ENCODE measurements at regions not wholly inside any gene's neighbourhood (a gene's known extent, or its start where the extent isn't known, plus 50 kb on each side); places are given as distances from the start of the nearest gene placed in this dataset.
"Not testable (repeated sequence)": the region's sequence is repeated elsewhere in the genome, so short reads cannot be mapped to it uniquely, and the experiment has no call there.

GRCh38 chr2:14408695-14409094, 223.8 kb upstream of the LRATD1 start:
- no peak for DNase-seq

GRCh38 chr2:14417551-14417950, 215.0 kb upstream of the LRATD1 start:
- no peak for DNase-seq

- no peak for DNase-seq
Measured at GRCh38 chr2:14418115-14418514, 214.4 kb upstream of the LRATD1 start.

GRCh38 chr2:14420851-14421250, 211.7 kb upstream of the LRATD1 start:
- no peak for DNase-seq

GRCh38 chr2:14422426-14422825, 210.1 kb upstream of the LRATD1 start:
- no peak for DNase-seq

- DNase-seq: no peak
Measured at GRCh38 chr2:14423145-14423906, 209.2 kb upstream of the LRATD1 start.

- DNase-seq: no peak
Measured at GRCh38 chr2:14424478-14425390, 207.8 kb upstream of the LRATD1 start.

- DNase-seq: no peak
Measured at GRCh38 chr2:14425869-14426268, 206.6 kb upstream of the LRATD1 start.

GRCh38 chr2:14428056-14428455, 204.5 kb upstream of the LRATD1 start:
- no peak for DNase-seq

- DNase-seq: no peak
Measured at GRCh38 chr2:14433946-14434495, 198.5 kb upstream of the LRATD1 start.

- DNase-seq: no peak
Measured at GRCh38 chr2:14445670-14446069, 186.8 kb upstream of the LRATD1 start.

- DNase-seq: no peak
Measured at GRCh38 chr2:14448340-14448739, 184.2 kb upstream of the LRATD1 start.

- DNase-seq: no peak
Measured at GRCh38 chr2:14451312-14451711, 181.2 kb upstream of the LRATD1 start.

GRCh38 chr2:14454202-14454601, 178.3 kb upstream of the LRATD1 start:
- no peak for DNase-seq

- no peak for DNase-seq
Measured at GRCh38 chr2:14459786-14460325, 172.7 kb upstream of the LRATD1 start.

- no peak for DNase-seq
Measured at GRCh38 chr2:14475994-14476393, 156.5 kb upstream of the LRATD1 start.

- DNase-seq: no peak
Measured at GRCh38 chr2:14479486-14479885, 153.0 kb upstream of the LRATD1 start.

GRCh38 chr2:14480120-14480519, 152.4 kb upstream of the LRATD1 start:
- DNase-seq: no peak

GRCh38 chr2:14480906-14481305, 151.6 kb upstream of the LRATD1 start:
- DNase-seq: no peak

- DNase-seq: no peak
Measured at GRCh38 chr2:14492920-14493503, 139.5 kb upstream of the LRATD1 start.

GRCh38 chr2:14494759-14495158, 137.8 kb upstream of the LRATD1 start:
- no peak for DNase-seq

GRCh38 chr2:14501061-14501460, 131.5 kb upstream of the LRATD1 start:
- no peak for DNase-seq

- DNase-seq: not testable (repeated sequence)
Measured at GRCh38 chr2:14506955-14507354, 125.6 kb upstream of the LRATD1 start.
